GM19240 (cell line): ENCODE measurements at regions not wholly inside any gene's neighbourhood (a gene's known extent, or its start where the extent isn't known, plus 50 kb on each side); places are given as distances from the start of the nearest gene placed in this dataset.

ENCODE experiments used
- DNase-seq: peaks from one replicate; pipeline ENCODE4 v3.0.0; 2011; ENCODE audit warnings: low spot score; ENCODE audit not compliant: insufficient read length

GRCh38 chr6:134467620-134468019 lies 149.7 kb upstream of the SGK1 start:
- no peak for DNase-seq

- no peak for DNase-seq
These were observed 149.0 kb upstream of the SGK1 start for GRCh38 chr6:134466771-134467525.

- DNase-seq = no peak
These were observed 146.9 kb upstream of the SGK1 start for GRCh38 chr6:134464690-134465411.

- no peak for DNase-seq
These were observed 141.1 kb upstream of the SGK1 start for GRCh38 chr6:134458857-134459657.

GRCh38 chr6:134457941-134458340 lies 140.0 kb upstream of the SGK1 start:
- DNase-seq = no peak

GRCh38 chr6:134456226-134456625 lies 138.3 kb upstream of the SGK1 start:
- DNase-seq = no peak

- DNase-seq = no peak
These were observed 137.4 kb upstream of the SGK1 start for GRCh38 chr6:134455319-134455718.

- no peak for DNase-seq
These were observed 136.9 kb upstream of the SGK1 start for GRCh38 chr6:134454794-134455193.

GRCh38 chr6:134453792-134454510 lies 136.0 kb upstream of the SGK1 start:
- DNase-seq = no peak

GRCh38 chr6:134452906-134453305 lies 135.0 kb upstream of the SGK1 start:
- DNase-seq = no peak

GRCh38 chr6:134451529-134451928 lies 133.6 kb upstream of the SGK1 start:
- no peak for DNase-seq

GRCh38 chr6:134449781-134450180 lies 131.9 kb upstream of the SGK1 start:
- DNase-seq = no peak

GRCh38 chr6:134449004-134449403 lies 131.1 kb upstream of the SGK1 start:
- no peak for DNase-seq

GRCh38 chr6:134447883-134448387 lies 130.0 kb upstream of the SGK1 start:
- DNase-seq = no peak

- DNase-seq = no peak
These were observed 129.5 kb upstream of the SGK1 start for GRCh38 chr6:134447423-134447822.

GRCh38 chr6:134446896-134447295 lies 129.0 kb upstream of the SGK1 start:
- DNase-seq = no peak

- no peak for DNase-seq
These were observed 128.4 kb upstream of the SGK1 start for GRCh38 chr6:134446218-134446848.

- no peak for DNase-seq
These were observed 125.1 kb upstream of the SGK1 start for GRCh38 chr6:134443009-134443408.

GRCh38 chr6:134442073-134442472 lies 124.2 kb upstream of the SGK1 start:
- DNase-seq = no peak

- DNase-seq = no peak
These were observed 120.9 kb upstream of the SGK1 start for GRCh38 chr6:134438837-134439236.

- no peak for DNase-seq
These were observed 119.5 kb upstream of the SGK1 start for GRCh38 chr6:134437376-134437775.
